ENCODE measurements at regions not wholly inside any gene's neighbourhood (a gene's known extent, or its start where the extent isn't known, plus 50 kb on each side); places are given as distances from the start of the nearest gene placed in this dataset.

DNA sequence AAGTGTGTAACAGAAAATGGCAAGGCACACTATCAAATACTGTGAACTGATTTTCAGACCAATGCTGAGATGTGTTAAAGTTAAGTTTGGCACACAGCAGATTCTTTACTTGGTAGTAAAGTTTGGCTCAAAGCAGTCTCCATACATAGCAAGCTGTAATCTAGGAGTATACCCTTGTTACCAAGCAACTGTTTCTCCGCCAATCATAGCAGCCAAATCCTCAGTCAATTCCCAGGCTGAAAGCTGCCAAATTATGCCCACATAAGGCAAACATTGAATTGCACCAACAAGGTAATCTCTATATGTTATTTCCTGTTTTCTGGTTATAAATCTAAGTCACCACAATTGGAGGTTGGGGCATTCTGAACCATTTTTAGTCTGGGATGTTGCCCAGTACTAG, 345.7 kb downstream of the DEPDC1B start:
- H2BK20ac ChIP-seq (ENCODE audit: low read depth, low read length) = no peak overlapping the region
- no peak for ATAC-seq (ENCODE audit: low read depth)
- DNase-seq = no peak
- ChIA-PET POLR2A (ENCODE audit: unreplicated experiment) (no interaction called here), CTCF (no interaction called here)
- H2AK5ac ChIP-seq (ENCODE audit: low read depth, low read length) = no peak overlapping the region
- no peak overlapping the region for H2BK120ac ChIP-seq (ENCODE audit: low read depth, low read length)
- TF ChIP-seq ELK1 (IDR thresholded peaks at IDR 0.05; ENCODE audit: borderline replicate concordance, low read depth, low read length) = no peak
- TF ChIP-seq, protein P1, sequence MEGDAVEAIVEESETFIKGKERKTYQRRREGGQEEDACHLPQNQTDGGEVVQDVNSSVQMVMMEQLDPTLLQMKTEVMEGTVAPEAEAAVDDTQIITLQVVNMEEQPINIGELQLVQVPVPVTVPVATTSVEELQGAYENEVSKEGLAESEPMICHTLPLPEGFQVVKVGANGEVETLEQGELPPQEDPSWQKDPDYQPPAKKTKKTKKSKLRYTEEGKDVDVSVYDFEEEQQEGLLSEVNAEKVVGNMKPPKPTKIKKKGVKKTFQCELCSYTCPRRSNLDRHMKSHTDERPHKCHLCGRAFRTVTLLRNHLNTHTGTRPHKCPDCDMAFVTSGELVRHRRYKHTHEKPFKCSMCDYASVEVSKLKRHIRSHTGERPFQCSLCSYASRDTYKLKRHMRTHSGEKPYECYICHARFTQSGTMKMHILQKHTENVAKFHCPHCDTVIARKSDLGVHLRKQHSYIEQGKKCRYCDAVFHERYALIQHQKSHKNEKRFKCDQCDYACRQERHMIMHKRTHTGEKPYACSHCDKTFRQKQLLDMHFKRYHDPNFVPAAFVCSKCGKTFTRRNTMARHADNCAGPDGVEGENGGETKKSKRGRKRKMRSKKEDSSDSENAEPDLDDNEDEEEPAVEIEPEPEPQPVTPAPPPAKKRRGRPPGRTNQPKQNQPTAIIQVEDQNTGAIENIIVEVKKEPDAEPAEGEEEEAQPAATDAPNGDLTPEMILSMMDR (conservative IDR thresholded peaks at IDR 0.05; ENCODE audit: low read depth, low read length) = no peak
- no peak overlapping the region for H3K14ac ChIP-seq (replicated peaks; ENCODE audit: low read depth, low read length)
- no peak overlapping the region for H2BK15ac ChIP-seq (ENCODE audit: low read depth, low read length)
- no peaks in the 10 kb centered on the region for H3K79me1 ChIP-seq (ENCODE audit: low read depth in 1 of 2, low read length in 2 of 2)
- H2AFZ ChIP-seq (replicated peaks; ENCODE audit: low read length, poor library complexity) = no peak overlapping the region
- H4K8ac ChIP-seq (ENCODE audit: low read depth in 2 of 2, low read length in 2 of 2) = no peak overlapping the region
- intact Hi-C loops (cut with micrococcal nuclease) (no loop called here), dilution Hi-C loops (cut with HindIII; ENCODE audit: low sequenced_read_pairs, unreplicated experiment) (no loop called here), in situ Hi-C loops (cut with MboI; ENCODE audit: low sequenced_read_pairs) (no loop called here)
- no peak overlapping the region for H4K5ac ChIP-seq (ENCODE audit: low read depth, low read length)
- H3K18ac ChIP-seq (ENCODE audit: low read depth, low read length) = no peak overlapping the region
- H3K4me2 ChIP-seq (ENCODE audit: low read depth, low read length) = no peak overlapping the region
- H3K36me3 ChIP-seq (ENCODE audit: control insufficient read depth, insufficient read depth, low read length) = no peaks in the 10 kb centered on the region
- H3K27ac ChIP-seq (ENCODE audit: insufficient read depth, low read length) = no peak overlapping the region
- no peaks in the 10 kb centered on the region for H3K4me1 ChIP-seq (ENCODE audit: control insufficient read depth, insufficient read depth, low read length)
- H4K20me1 ChIP-seq (ENCODE audit: insufficient read depth, low read length) = no peaks in the 10 kb centered on the region
- no TSS peak for BruUV-seq (replicated peaks)
- H3K9me3 ChIP-seq (ENCODE audit: control insufficient read depth, insufficient read depth, low read length) = no peaks in the 10 kb centered on the region
- H3K9ac ChIP-seq (ENCODE audit: low read depth, low read length) = no peak overlapping the region
- no peak overlapping the region for H3K23ac ChIP-seq (ENCODE audit: low read depth, low read length)
- WGBS, 2 experiments (ENCODE audit: extremely low coverage in 2 of 2, insufficient read length in 1 of 2) = no CpG with 5 or more reads among the region's 1 CpG
- no peak overlapping the region for H3K4me3 ChIP-seq (ENCODE audit: insufficient read depth, low read depth, low read length)
- H3K9me1 ChIP-seq (ENCODE audit: insufficient read depth, low read length) = no peaks in the 10 kb centered on the region
- H3K4ac ChIP-seq (ENCODE audit: low read depth, low read length) = no peak overlapping the region
- H2AK9ac ChIP-seq (replicated peaks; ENCODE audit: low read depth, low read length, poor library complexity) = no peak overlapping the region
- H4K91ac ChIP-seq (ENCODE audit: insufficient read depth, low read depth, low read length) = no peak overlapping the region
- no peak overlapping the region for H2BK5ac ChIP-seq (ENCODE audit: low read depth, low read length, poor library complexity, severe bottlenecking)
- no peaks in the 10 kb centered on the region for H3K27me3 ChIP-seq (ENCODE audit: control insufficient read depth, insufficient read depth, low read length)
- H3K56ac ChIP-seq (ENCODE audit: extremely low read depth, insufficient read depth, low read length) = no peak overlapping the region
